Gastroesophageal sphincter (tissue), 3 donors: ENCODE measurements at regions not wholly inside any gene's neighbourhood (a gene's known extent, or its start where the extent isn't known, plus 50 kb on each side); places are given as distances from the start of the nearest gene placed in this dataset.

Source experiments
- CTCF ChIP-seq, 4 experiments: fragments of 200-600 bp in 2 of 4; fragments of 450-650 bp in 2 of 4; sonication (generic) in 1 of 4; IDR thresholded peaks; one replicate each; pipeline ENCODE4 v1.5.1; 2017 to 2019; ENCODE audit warnings: antibody characterized with exemption in 4 of 4, mild to moderate bottlenecking in 2 of 4, moderate library complexity in 2 of 4
- POLR2A ChIP-seq, 2 donors: fragments of 450-650 bp; IDR thresholded peaks; one replicate each; pipeline ENCODE4 v1.6.1; 2017; ENCODE audit warnings: antibody characterized with exemption in 2 of 2, mild to moderate bottlenecking in 2 of 2, moderate library complexity in 1 of 2
- POLR2AphosphoS5 ChIP-seq: sonication (generic); formaldehyde crosslinking; IDR thresholded peaks from one replicate; pipeline ENCODE4 v1.6.1; 2017; ENCODE audit warnings: antibody characterized with exemption

GRCh38 chr10:57689596-57690297, 577.9 kb downstream of the IPMK start:
- TF ChIP-seq CTCF (IDR thresholded peaks at IDR 0.05) (no peak), POLR2AphosphoS5 (no peak), POLR2A (IDR thresholded peaks at IDR 0.05) (no peak)
